ENCODE measurements at regions not wholly inside any gene's neighbourhood (a gene's known extent, or its start where the extent isn't known, plus 50 kb on each side); places are given as distances from the start of the nearest gene placed in this dataset.

GRCh38 chr5:87844449-87844848 lies 424.2 kb downstream of the TMEM161B start:
- TF ChIP-seq POLR2AphosphoS5 (IDR thresholded peaks at IDR 0.05) (no peak), POLR2A (IDR thresholded peaks at IDR 0.05) (no peak)

Data from sigmoid colon (tissue), 4 donors.